ENCODE measurements at regions not wholly inside any gene's neighbourhood (a gene's known extent, or its start where the extent isn't known, plus 50 kb on each side); places are given as distances from the start of the nearest gene placed in this dataset.

DNA sequence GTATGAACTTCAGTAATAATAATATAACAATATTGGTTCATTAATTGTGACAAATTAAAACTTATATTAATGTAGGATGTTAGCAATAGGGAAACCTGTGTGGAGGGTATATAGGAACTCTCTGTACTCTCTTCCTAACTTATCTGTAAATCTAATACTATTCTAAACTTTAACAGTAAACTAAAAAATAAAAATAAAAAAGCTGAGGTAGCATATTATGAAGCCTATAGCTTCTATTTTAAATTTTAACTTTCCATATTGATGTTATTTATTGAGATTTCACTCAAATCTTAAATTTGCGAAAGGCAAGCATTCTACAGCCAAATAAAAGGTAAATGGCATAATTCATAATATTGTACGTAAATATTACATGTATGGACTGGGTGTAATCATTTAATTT, 326.4 kb downstream of the MEI4 start:
- DNase-seq, result no peak

DNA sequence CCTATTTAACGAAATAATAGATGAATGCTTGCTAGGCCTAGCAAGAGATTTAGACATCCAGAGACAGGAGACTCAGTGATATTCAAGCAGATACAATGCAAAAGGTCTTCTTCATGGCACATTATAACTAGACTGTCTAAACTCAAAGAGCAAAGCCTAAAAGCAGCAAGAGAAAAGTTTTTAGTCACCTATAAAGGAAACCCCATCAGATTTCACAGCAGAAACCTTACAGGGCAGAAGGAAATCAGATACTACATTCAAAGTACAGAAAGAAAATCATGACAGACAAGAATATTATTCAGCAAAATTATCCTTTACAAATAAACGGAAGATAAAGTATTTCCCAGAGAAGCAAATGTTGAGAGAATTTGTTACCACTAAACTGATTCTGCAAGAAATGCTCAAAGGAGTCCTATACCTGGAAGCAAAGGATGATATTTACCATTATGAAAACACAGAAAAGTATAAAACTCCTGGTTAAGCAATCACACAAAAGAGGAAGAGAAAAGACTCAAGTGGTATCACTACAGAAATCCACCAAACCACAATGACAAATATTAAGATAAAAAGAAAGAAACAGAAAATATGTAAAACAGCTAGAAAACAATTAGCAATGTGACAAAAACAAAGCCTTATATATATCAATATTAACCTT, 333.7 kb downstream of the MEI4 start:
- no peak for DNase-seq

DNA sequence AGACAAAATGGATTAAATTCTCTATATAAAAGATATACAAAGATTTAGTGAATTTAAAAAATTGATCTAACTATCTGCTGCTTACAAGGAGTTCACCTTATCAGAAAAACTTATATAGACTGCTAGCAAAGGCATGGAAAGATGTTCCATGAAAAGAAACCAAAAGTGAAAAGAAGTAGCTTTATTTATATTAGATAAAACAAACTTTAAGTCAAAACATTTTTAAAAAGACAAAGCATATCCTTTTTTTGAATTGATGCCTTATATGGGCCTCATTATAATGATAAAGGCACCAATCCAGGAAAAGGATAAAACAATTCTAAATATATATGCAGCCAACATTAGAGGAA, 334.2 kb downstream of the MEI4 start:
- DNase-seq, result no peak

DNA sequence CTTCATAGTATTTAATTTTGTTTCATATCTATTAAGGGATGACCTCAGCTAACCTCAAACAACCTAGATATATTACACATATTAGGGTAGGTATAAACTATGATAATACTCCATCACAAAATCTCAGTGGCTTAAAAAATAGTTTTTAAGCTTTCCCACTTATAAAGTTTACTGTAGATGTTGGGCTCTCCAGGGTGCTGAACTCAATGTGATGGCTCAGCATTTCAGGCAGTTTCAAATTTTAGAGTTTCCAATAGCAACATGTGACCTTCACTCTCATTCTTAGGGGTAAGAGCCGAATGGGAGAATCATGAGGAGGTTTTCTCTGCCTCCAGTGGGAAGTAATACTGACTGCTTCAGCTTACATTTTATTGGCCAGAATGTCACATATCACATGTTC, 357.3 kb downstream of the MEI4 start:
- DNase-seq, result no peak

DNA sequence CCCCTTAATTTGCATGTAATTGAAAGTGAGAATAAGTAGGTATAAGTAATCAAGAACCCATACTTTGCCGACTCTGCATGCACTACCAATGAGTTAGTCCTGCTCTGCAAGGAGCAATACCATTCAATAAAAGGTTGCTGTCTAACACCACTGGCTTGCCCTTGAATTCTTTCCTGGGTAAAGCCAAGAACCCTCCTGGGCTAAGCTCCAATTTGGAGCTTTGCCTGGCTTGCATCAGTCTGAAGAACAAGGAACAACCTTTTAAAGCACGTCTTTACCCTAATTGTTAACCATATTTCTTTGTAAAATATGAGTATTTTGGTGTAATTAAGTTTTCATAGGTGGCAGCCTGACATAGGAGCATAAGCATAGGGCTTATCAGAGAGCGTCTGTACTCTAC, 367.7 kb downstream of the MEI4 start:
- DNase-seq, result no peak

DNA sequence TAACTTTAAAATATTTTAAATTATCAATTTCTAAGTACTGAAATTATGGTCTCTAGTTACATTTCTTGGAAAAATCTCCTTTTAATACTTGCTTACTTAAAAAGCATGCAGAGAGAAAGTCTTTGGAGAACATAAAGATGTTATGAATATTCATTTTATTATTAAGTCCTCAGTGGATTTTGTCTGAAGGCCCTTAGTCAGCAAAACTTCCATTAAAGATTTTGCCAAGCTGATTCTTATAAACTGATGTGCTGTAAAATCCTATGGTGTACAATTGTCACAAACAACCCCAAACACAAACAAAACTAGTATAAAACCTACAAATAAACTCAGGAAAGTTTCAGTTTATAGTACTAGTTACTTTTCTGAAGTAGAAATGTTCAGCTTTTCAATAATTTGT, 372.7 kb downstream of the MEI4 start:
- DNase-seq, result no peak

DNA sequence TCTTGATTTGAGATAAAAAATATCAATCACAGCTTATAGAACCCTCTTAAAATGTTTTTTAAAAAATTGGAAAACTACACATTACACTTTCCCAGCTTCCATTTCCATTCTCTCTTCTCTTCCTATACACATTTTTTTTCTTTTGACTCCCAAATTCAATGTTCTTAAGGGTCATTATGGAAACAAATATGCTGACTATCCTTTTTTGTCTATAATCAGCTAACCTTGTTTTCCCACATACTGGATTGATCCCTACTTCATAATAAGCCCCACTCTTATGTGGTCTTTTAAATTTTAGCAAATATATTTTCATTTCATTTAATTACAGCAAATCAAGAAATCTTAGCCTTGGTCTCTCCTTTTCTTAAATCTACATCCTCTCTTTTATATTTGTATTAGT, 378.4 kb downstream of the MEI4 start:
- no peak for DNase-seq

DNA sequence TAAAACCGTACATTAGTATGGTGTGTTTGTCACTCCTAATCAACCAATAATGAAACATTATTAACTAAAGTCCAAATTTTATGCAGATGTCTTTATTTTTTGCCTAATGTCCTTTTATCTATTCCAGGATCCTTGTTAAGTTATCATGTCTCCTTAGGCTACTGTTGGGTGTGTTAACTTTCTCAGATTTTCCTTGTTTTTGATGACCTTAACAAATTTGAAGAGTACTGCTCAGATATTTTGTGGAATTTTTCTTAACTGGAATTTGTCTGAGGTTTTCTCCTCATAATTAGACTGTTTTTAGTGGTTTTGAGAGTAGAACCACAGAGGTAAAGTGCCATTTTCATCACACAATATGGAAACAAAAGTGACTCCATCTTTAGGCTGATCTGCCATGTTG, 406.3 kb downstream of the MEI4 start:
- DNase-seq, result no peak

DNA sequence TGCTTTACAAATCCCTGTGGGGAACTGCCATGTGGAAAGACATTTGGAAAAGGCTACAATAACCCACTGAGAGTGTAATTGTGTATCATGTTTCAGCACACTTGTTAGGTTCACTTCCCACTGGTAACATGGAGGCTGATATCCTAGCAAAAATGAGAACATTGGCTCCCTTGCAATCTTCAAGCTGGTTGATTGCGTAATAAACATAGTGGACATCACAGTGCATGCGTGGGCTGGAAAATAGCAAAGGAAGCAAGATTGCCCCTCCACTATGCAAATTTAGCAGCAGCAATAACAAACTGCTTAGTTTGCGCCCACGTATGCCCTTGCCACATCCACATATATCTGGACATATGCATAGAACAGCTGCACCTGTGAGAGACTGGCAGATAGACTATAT, 410.2 kb downstream of the MEI4 start:
- no peak for DNase-seq

DNA sequence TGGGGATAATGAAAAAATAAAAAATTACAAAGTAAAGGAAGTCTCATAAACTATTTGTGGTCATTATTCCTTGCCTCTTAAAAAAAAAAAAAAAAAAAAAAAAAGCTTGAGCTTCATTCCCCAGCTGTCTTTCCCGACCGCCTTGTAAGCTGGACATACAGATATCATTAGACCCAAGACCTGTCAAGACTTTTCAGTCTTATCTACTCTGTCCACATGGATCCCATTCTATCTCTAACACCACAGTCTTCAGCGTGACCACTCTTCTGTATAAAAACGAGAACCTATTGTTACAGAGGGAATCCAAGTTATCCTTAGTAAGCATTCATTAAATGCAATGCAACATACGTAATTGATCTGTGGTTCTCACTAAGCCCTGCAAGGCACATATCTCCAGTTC, 423.5 kb downstream of the MEI4 start:
- no peak for DNase-seq

DNA sequence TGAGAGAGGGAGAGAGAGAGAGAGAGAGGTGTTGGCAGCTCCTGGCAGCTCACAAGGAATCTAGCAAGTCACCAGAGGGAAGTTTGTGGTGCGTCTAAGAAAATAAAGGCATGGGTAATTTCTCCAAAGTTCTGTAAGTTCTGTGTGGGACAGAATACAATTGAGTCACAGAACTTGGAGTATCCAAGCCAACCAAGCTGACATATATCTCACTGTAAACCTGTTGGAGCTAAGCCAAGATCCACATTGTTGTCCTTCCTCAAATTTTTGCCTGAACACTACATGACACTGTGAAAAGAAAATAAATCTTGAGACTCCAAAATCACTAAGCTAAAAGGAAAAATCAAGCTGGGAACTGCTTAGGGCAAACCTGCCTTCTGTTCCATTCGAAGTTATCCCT, 436.7 kb downstream of the MEI4 start:
- DNase-seq, result no peak

DNA sequence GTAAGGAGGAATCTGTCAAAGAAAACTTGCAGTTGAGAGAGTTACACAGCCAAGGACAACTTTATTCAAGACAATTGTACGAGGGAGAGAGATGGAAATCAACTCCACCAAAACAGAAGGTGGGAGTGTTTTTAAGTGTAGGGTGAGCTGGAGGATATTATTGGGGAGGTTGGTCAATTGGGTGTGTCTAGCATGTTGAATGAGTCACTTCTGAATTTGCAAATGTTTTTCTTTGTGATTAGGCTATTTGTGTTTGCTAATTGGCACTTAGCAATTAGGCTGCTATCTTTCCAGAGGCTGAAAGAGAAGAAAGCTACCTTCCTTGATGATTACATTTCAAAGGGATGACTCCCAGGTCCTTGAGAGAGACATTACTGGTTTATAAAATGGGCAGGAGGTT, 441.1 kb downstream of the MEI4 start:
- DNase-seq, result no peak

DNA sequence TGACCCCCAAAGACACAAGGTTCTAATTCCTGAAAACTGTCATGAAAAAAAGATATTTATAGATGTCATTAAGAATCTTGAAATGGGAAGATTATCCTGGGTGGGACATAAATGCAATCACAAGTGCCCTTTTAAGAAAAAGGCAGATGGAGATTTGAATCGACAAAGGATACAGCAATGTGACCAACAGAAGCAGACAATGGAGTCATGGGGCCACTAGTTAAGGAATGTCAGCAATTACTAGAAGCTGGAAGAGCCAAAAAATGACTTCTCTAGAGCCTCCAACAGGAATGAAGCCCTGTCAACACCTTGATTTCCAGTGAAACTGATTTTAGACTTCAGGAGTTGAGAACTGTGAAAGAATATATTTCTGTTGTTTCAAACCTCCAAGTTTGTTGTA, 448.5 kb downstream of the MEI4 start:
- DNase-seq, result no peak

DNA sequence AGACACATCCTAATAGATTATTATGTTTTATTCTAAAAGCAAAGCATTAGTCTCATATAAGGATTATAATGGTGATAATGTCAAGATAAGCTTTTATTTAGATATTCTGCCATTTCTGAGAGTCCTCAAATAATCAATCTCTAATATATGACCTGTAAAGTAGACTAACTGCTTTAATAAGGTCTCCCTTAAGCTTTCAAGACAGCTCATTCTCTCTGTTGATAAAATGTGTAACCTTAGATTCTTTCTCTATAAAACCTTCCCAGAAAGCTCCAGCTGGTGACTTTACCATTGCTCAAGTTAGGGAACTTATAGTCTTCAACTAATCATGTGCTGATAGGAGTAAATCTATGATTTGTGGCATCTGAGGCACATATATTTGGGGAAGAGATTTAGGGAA, 457.8 kb downstream of the MEI4 start:
- no peak for DNase-seq

DNA sequence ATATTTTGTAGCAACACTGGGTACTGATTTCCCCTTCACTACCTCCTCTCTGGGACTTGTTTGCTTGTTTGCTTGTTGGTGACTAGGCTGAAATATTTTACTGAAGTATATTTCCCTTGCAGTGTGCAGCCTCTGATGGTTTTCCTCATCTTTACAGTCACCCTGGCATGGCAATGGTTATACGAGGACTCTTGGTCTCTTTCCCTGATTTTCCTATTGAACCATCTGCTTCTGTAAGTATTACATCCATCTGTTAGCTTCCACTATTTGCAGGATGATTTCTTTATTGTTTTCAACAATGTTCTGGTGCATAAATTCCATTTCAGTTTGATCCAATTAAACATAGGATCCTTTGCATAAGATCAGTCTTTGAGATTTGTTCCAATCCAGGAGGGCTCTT, 465.1 kb downstream of the MEI4 start:
- no peak for DNase-seq

DNA sequence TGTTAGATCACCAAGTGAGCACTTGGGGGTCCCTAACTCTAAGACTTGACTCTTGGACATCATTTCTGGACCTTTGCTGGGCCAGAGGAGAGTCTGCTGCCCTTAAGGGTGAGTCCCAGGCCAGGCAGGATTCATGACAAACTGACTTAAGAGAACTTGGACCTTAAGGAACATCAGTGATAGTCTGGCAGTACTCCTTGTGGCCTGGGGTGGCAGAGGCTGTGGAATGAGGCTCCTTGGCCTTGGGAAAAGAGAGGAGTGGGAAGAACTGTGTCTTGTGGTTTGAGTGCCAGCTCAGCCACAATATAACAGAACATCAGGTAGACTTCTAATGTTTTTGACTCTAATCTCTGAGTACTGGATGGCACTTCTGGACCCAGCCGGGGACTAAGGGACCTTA, 478.7 kb downstream of the MEI4 start:
- no peak for DNase-seq

DNA sequence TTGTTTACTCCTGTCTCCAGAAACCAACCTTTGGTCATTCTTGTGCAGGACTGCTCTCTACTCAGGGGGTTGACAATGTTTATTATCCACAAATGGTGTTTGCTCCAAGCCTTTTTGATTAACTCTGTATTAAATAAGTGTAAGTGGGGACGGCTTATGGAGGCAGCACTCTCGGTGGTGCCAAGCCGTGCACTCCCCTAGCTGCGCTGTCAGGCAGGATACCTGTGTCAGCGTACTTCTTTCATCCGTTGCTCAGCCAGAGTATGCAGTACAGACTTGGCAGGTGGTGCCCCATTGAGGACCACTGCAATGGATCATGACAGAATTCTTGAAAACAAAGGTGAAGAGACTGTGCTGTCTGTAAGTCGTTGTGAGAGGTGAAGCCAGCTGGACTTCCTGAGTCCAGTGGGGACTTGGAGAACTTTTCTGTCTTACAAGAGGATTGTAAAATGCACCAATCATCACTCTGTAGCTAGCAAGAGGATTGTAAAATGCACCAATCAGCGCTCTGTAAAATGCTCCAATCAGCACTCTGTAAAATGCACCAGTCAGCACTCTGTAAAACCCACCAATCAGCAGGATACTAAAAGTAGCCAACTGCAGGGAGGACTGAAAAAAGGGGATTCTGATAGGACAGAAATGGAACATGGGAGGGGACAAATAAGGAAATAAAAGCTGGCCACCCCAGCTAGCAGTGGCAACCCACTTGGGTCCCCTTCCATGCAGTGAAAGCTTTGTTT, 480.0 kb downstream of the MEI4 start:
- no peak for DNase-seq

DNA sequence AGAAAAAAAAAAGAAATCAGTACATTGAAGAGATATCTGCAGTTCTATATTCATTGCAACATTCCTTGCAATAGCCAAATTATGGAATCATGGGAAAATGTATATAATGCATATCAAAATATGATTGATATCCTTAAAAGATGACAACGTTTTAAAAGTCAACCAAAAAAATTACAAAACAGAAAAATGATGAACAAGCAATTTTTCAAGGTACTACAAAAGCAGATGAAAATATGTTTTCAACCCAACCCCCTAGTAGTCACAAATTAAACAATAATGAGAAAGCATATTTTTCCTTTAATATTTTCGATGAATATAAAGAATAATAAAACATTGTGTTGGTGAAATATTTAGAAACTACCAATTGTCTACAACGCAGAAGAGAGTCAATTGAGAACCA, 497.6 kb downstream of the MEI4 start:
- DNase-seq, result no peak

DNA sequence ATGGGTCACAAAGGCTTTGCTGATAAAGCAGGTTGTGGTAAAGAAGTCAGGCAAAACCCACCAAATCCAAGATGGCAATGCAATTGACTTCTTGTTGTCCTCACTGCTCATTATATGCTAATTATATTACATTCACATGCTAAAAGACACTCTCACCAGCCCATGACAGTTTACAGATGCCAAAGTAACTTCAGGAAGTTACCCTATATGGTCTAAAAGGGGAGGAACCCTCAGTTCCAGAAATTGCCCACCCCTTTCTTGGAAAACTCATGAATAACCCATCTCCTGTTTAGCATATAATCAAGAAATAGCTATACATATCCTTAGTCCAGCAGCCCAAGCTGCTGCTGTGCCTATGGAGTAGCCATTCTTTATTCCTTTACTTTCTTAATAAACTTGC, 501.1 kb downstream of the MEI4 start:
- no peak for DNase-seq

DNA sequence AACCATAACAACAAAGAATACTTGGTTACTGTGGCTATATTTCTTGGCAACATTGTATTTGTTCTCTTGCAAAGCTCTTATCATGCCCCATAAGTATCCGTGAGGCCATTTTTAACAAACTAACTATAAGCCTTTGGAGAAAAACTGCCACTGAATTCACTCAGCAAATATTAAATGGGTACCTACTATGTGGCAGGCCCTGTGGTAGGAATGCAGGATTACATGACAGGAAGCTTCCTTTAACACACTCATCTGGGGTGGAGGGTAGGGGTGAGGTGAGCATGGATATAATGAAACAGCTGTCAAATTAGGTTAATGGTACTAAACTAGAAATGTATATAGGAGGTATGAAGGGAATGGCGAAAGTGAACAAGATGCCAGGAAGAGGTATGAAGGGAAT, 504.8 kb downstream of the MEI4 start:
- no peak for DNase-seq

DNA sequence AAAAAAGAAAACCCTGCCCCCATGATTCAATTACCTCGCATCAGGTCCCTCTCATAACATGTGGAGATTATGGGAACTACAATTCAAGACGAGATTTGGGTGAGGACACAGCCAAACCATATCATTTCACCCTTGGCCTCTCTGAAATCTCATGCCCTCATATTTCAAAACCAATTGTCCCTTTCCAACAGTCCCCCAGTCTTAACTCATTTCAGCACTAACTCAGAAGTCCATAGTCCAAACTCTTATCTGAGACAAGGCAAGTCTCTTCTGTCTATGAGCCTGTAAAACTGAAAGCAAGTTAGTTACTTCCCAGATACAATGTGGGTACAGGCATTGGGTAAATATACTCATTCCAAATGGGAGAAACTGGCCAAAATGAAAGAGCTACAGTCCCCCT, 536.1 kb downstream of the MEI4 start:
- no peak for DNase-seq

DNA sequence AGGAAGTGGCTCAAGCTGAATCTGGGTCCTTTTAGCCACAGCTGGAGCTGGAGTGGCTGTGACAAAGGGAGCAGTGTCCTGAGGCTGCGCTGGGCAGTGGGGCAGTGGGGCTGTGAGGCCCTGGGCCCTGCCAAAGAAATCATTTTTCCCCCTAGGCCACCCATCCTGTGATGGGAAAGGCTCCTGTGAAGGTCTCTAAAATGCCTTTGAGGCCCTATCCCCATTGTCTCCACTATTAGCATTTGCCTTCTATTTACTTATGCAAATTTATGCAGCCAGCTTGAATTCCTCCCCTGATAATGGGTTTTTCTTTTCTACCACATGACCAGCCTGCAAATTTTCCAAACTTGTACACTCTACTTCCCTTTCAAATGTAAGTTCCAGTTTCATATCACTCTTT, 539.2 kb downstream of the MEI4 start:
- DNase-seq, result no peak

DNA sequence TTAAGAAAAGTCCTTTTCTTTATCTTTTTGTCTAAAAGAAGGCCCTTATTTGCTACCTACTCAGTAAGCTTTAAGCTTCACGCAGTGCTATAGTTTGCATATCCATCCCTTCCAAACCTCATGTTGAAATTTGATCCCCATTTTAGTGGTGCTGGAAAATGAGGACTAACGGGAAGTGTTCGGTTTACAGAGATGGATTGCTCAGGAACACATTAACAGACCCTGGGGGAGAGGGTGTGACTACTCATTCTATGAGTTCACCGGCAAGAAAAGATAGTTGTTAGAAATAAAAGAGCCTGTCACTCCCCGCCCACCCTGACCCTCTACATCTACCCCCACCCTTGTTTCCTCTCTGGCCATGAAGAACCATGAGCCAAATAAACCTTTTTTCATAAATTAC, 546.2 kb downstream of the MEI4 start:
- DNase-seq, result no peak

DNA sequence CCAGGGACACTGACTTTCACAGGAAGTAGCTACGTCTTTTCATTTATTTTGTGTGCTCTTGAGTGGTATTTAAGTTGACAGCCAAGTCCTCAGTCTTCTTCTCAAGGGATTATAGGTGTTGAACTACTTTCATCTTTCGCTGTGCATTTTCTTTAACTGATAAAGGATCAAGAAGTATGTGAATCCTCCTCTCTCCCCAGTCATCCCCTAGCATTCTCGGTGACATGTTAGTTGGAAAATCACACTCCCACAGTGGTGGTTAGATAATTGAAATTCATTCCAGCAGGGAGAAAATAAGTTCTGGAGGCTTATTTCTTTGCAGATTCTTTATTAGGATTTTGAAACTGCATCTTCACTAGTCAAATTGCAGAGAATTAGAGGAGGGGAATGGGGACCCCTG, 569.4 kb downstream of the MEI4 start:
- peak in 1 of 51 donors; percentile 2 for DNase-seq
